ENCODE measurements at regions not wholly inside any gene's neighbourhood (a gene's known extent, or its start where the extent isn't known, plus 50 kb on each side); places are given as distances from the start of the nearest gene placed in this dataset.

GRCh38 chr13:99911965-99912566 lies 59.5 kb downstream of the ZIC5 start:
- TF ChIP-seq EZH2phosphoT487 (IDR thresholded peaks at IDR 0.05; ENCODE audit: borderline replicate concordance) = no peak
- no peak for TF ChIP-seq CTCF (conservative IDR thresholded peaks at IDR 0.05; ENCODE audit: low read length)

Measured in Loucy (cell line).